SH-SY5Y (cell line): ENCODE measurements at regions not wholly inside any gene's neighbourhood (a gene's known extent, or its start where the extent isn't known, plus 50 kb on each side); places are given as distances from the start of the nearest gene placed in this dataset.

Experiments
- GATA2 ChIP-seq: IDR thresholded peaks from 2 replicates; pipeline ENCODE4 v1.6.1; 2011; ENCODE audit warnings: mild to moderate bottlenecking, low read depth, low read length
- GATA3 ChIP-seq: IDR thresholded peaks from 2 replicates; pipeline ENCODE4 v1.6.1; 2011; ENCODE audit warnings: low read depth, mild to moderate bottlenecking, low read length, moderate library complexity

GRCh38 chr10:128852902-128853301 is 614.1 kb upstream of the MGMT start:
- TF ChIP-seq GATA2 (no peak), GATA3 (no peak)
